Endothelial cell (in vitro differentiated cells): ENCODE measurements at regions not wholly inside any gene's neighbourhood (a gene's known extent, or its start where the extent isn't known, plus 50 kb on each side); places are given as distances from the start of the nearest gene placed in this dataset.

Experiments
- DNase-seq: peaks from one replicate; pipeline ENCODE4 v3.0.0; 2021; ENCODE audit warnings: low spot score
- H3K27ac Mint-ChIP-seq: one replicate; pipeline ENCODE4 v1.8.0; 2021; ENCODE audit warnings: mixed read lengths, inconsistent platforms; ENCODE audit not compliant: unreplicated experiment
- H3K27me3 Mint-ChIP-seq: one replicate; pipeline ENCODE4 v1.8.0; 2021; ENCODE audit warnings: mild to moderate bottlenecking, moderate library complexity, mixed read lengths, inconsistent platforms; ENCODE audit not compliant: unreplicated experiment
- H3K36me3 Mint-ChIP-seq: one replicate; pipeline ENCODE4 v1.8.0; 2021; ENCODE audit warnings: mild to moderate bottlenecking, low read depth, mixed read lengths, inconsistent platforms; ENCODE audit not compliant: unreplicated experiment
- H3K4me1 Mint-ChIP-seq: one replicate; pipeline ENCODE4 v1.8.0; 2021; ENCODE audit warnings: mild to moderate bottlenecking, mixed read lengths, inconsistent platforms; ENCODE audit not compliant: unreplicated experiment
- H3K4me3 Mint-ChIP-seq: one replicate; pipeline ENCODE4 v1.8.0; 2021; ENCODE audit warnings: mild to moderate bottlenecking, mixed read lengths, inconsistent platforms; ENCODE audit not compliant: unreplicated experiment
- H3K9me3 Mint-ChIP-seq: one replicate; pipeline ENCODE4 v1.8.0; 2021; ENCODE audit warnings: mixed read lengths, inconsistent platforms; ENCODE audit not compliant: unreplicated experiment
- CTCF ChIP-seq: fragments of 200-600 bp; sonication (generic); IDR thresholded peaks from one replicate; pipeline ENCODE4 v1.5.0; 2021; ENCODE audit warnings: antibody characterized with exemption; ENCODE audit not compliant: unreplicated experiment

GRCh38 chr4:43253541-43253940, 361.0 kb downstream of the GRXCR1 start:
- Mint-ChIP-seq H3K27ac (no peak overlapping the region), H3K4me3 (no peak overlapping the region), H3K4me1 (no peaks in the 10 kb centered on the region), H3K27me3 (no peaks in the 10 kb centered on the region), H3K36me3 (no peaks in the 10 kb centered on the region), H3K9me3 (no peaks in the 10 kb centered on the region)
- TF ChIP-seq CTCF = no peak
- no peak for DNase-seq

- no peak for DNase-seq
- no peak for TF ChIP-seq CTCF
- Mint-ChIP-seq H3K4me1 (no peaks in the 10 kb centered on the region), H3K36me3 (no peaks in the 10 kb centered on the region), H3K27me3 (peaks cover 3% of the 10 kb centered on the region), H3K4me3 (no peak overlapping the region), H3K9me3 (no peaks in the 10 kb centered on the region), H3K27ac (no peak overlapping the region)
These were observed 372.2 kb downstream of the GRXCR1 start for GRCh38 chr4:43264730-43265129.

- DNase-seq = no peak
- no peak overlapping the region for H3K27ac Mint-ChIP-seq
- H3K4me1 Mint-ChIP-seq = no peaks in the 10 kb centered on the region
- no peak overlapping the region for H3K4me3 Mint-ChIP-seq
- H3K36me3 Mint-ChIP-seq = no peaks in the 10 kb centered on the region
- peaks cover 3% of the 10 kb centered on the region for H3K27me3 Mint-ChIP-seq
- TF ChIP-seq CTCF = no peak
- no peaks in the 10 kb centered on the region for H3K9me3 Mint-ChIP-seq
These were observed 379.4 kb downstream of the GRXCR1 start for GRCh38 chr4:43271946-43272345.

- Mint-ChIP-seq H3K27ac (no peak overlapping the region), H3K9me3 (no peaks in the 10 kb centered on the region), H3K36me3 (no peaks in the 10 kb centered on the region), H3K4me1 (no peaks in the 10 kb centered on the region), H3K4me3 (no peak overlapping the region), H3K27me3 (no peaks in the 10 kb centered on the region)
- TF ChIP-seq CTCF = no peak
- DNase-seq = no peak
These were observed 381.9 kb downstream of the GRXCR1 start for GRCh38 chr4:43274376-43274775.

- Mint-ChIP-seq H3K9me3 (no peaks in the 10 kb centered on the region), H3K36me3 (no peaks in the 10 kb centered on the region), H3K4me3 (no peak overlapping the region), H3K4me1 (no peaks in the 10 kb centered on the region), H3K27me3 (no peaks in the 10 kb centered on the region), H3K27ac (no peak overlapping the region)
- TF ChIP-seq CTCF = no peak
- DNase-seq = no peak
These were observed 383.3 kb downstream of the GRXCR1 start for GRCh38 chr4:43275779-43276178.
